Ishikawa (cell line): ENCODE measurements at regions not wholly inside any gene's neighbourhood (a gene's known extent, or its start where the extent isn't known, plus 50 kb on each side); places are given as distances from the start of the nearest gene placed in this dataset.

Source experiments
- CEBPB ChIP-seq: IDR thresholded peaks from 2 replicates; pipeline ENCODE4 v1.6.1; 2012
- CREB1 ChIP-seq: IDR thresholded peaks from 2 replicates; pipeline ENCODE4 v1.6.1; 2012; ENCODE audit warnings: low read depth
- EGR1 ChIP-seq: IDR thresholded peaks from 2 replicates; pipeline ENCODE4 v1.6.1; 2012
- EP300 ChIP-seq: IDR thresholded peaks from 2 replicates; pipeline ENCODE4 v1.6.1; 2012; ENCODE audit warnings: borderline replicate concordance
- FOXM1 ChIP-seq: IDR thresholded peaks from 2 replicates; pipeline ENCODE4 v1.6.1; 2012; ENCODE audit warnings: low read depth, borderline replicate concordance
- NFIC ChIP-seq: IDR thresholded peaks from 2 replicates; pipeline ENCODE4 v1.6.1; 2012
- RAD21 ChIP-seq: IDR thresholded peaks from 2 replicates; pipeline ENCODE4 v1.6.1; 2012; ENCODE audit warnings: low read depth
- TAF1 ChIP-seq: IDR thresholded peaks from 2 replicates; pipeline ENCODE4 v1.6.1; 2012; ENCODE audit warnings: low read depth, mild to moderate bottlenecking
- TCF12 ChIP-seq: IDR thresholded peaks from 2 replicates; pipeline ENCODE4 v1.6.1; 2012; ENCODE audit warnings: low read depth
- TEAD4 ChIP-seq: IDR thresholded peaks from 2 replicates; pipeline ENCODE4 v1.6.1; 2012
- YY1 ChIP-seq: IDR thresholded peaks from 2 replicates; pipeline ENCODE4 v1.6.1; 2012; ENCODE audit warnings: low read depth
- ZBTB7A ChIP-seq: IDR thresholded peaks from 2 replicates; pipeline ENCODE4 v1.6.1; 2012; ENCODE audit warnings: low read depth
- TF ChIP-seq, protein P1 (sequence below): IDR thresholded peaks from 2 replicates; pipeline ENCODE4 v1.6.1; 2012
- TF ChIP-seq, protein P2 (sequence below): IDR thresholded peaks from 2 replicates; pipeline ENCODE4 v1.6.1; 2012; ENCODE audit warnings: low read depth, mild to moderate bottlenecking
- TF ChIP-seq, protein P3 (sequence below): IDR thresholded peaks from 2 replicates; pipeline ENCODE4 v1.6.1; 2012

DNA sequence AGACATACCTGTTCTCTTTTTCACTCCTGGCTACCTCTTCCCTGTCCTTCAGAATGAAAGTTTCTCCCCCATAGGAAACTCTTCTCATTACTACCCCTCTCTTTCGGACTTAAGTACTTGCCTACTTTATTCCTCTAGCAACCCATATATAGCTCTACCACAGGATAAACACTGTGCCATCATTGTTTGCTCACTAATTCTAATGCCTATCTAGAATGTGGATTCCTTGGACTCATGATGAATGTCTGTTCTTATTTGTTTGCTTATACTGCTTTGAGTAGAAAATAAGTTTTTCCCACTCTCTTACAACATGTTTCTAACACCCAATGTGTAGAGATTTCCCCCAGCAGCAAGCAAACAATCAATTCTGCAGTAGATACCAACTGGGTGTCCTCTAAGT is 1094.9 kb downstream of the SLC6A15 start:
- TF ChIP-seq EP300 = no peak
- TF ChIP-seq, protein P1, sequence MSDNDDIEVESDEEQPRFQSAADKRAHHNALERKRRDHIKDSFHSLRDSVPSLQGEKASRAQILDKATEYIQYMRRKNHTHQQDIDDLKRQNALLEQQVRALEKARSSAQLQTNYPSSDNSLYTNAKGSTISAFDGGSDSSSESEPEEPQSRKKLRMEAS = no peak
- TF ChIP-seq CEBPB = no peak
- no peak for TF ChIP-seq TCF12
- TF ChIP-seq, protein P2, sequence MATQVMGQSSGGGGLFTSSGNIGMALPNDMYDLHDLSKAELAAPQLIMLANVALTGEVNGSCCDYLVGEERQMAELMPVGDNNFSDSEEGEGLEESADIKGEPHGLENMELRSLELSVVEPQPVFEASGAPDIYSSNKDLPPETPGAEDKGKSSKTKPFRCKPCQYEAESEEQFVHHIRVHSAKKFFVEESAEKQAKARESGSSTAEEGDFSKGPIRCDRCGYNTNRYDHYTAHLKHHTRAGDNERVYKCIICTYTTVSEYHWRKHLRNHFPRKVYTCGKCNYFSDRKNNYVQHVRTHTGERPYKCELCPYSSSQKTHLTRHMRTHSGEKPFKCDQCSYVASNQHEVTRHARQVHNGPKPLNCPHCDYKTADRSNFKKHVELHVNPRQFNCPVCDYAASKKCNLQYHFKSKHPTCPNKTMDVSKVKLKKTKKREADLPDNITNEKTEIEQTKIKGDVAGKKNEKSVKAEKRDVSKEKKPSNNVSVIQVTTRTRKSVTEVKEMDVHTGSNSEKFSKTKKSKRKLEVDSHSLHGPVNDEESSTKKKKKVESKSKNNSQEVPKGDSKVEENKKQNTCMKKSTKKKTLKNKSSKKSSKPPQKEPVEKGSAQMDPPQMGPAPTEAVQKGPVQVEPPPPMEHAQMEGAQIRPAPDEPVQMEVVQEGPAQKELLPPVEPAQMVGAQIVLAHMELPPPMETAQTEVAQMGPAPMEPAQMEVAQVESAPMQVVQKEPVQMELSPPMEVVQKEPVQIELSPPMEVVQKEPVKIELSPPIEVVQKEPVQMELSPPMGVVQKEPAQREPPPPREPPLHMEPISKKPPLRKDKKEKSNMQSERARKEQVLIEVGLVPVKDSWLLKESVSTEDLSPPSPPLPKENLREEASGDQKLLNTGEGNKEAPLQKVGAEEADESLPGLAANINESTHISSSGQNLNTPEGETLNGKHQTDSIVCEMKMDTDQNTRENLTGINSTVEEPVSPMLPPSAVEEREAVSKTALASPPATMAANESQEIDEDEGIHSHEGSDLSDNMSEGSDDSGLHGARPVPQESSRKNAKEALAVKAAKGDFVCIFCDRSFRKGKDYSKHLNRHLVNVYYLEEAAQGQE = no peak
- TF ChIP-seq RAD21 = no peak
- no peak for TF ChIP-seq EGR1
- no peak for TF ChIP-seq ZBTB7A
- TF ChIP-seq NFIC = no peak
- no peak for TF ChIP-seq FOXM1
- TF ChIP-seq CREB1 = no peak
- TF ChIP-seq TAF1 = no peak

GRCh38 chr12:83808591-83808990 is 1104.0 kb downstream of the SLC6A15 start:
- no peak for TF ChIP-seq NFIC
- TF ChIP-seq CEBPB = no peak
- no peak for TF ChIP-seq CREB1
- no peak for TF ChIP-seq RAD21
- TF ChIP-seq EGR1 = no peak
- TF ChIP-seq, protein P1 = no peak

GRCh38 chr12:83807871-83808270 is 1104.7 kb downstream of the SLC6A15 start:
- TF ChIP-seq, protein P3, sequence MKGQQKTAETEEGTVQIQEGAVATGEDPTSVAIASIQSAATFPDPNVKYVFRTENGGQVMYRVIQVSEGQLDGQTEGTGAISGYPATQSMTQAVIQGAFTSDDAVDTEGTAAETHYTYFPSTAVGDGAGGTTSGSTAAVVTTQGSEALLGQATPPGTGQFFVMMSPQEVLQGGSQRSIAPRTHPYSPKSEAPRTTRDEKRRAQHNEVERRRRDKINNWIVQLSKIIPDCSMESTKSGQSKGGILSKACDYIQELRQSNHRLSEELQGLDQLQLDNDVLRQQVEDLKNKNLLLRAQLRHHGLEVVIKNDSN = no peak
- TF ChIP-seq FOXM1 (no peak), CREB1 (no peak), TEAD4 (no peak), EGR1 (no peak), ZBTB7A (no peak), TAF1 (no peak), TCF12 (no peak), EP300 (no peak), YY1 (no peak), CEBPB (no peak), NFIC (no peak), RAD21 (no peak)
- TF ChIP-seq, protein P1 = no peak
- TF ChIP-seq, protein P2 = no peak

DNA sequence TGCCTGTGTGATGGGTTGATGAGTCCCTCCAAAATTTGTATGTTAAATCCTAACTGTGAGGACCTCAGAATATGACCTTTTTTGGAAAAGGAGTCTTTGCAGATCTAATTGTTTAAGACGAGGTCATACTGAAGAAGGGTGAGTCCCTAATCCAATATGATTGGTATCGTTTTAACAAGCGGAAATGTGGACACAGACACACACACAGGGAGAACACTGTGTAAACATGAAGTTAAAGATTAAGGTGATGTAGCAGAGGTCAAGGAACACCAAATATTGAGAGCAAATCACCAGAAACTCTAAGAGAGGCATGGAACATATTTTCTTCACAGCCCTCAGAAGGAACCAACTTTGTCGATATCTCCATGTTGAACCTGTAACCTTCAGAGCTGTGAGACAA is 1106.7 kb downstream of the SLC6A15 start:
- no peak for TF ChIP-seq EGR1
- TF ChIP-seq TCF12 = no peak
- no peak for TF ChIP-seq EP300
- TF ChIP-seq NFIC = no peak
- no peak for TF ChIP-seq YY1
- TF ChIP-seq ZBTB7A = no peak
- no peak for TF ChIP-seq TEAD4
- TF ChIP-seq TAF1 = no peak
- no peak for TF ChIP-seq FOXM1
- no peak for TF ChIP-seq CREB1
- TF ChIP-seq, protein P2 = no peak
- no peak for TF ChIP-seq CEBPB
- TF ChIP-seq, protein P1 = no peak
